H9 (cell line): ENCODE measurements at regions not wholly inside any gene's neighbourhood (a gene's known extent, or its start where the extent isn't known, plus 50 kb on each side); places are given as distances from the start of the nearest gene placed in this dataset.

ENCODE experiments used
- DNase-seq: peaks from one replicate; pipeline ENCODE4 v3.0.0-alpha.2; 2017
- H2AFZ ChIP-seq: one replicate; pipeline ENCODE4 v1.6.1; 2013; ENCODE audit warnings: mild to moderate bottlenecking, low read length, control low read depth, moderate library complexity
- H2AK5ac ChIP-seq: 2 replicates; pipeline ENCODE4 v1.6.1; 2013; ENCODE audit warnings: low read length, control low read depth, mixed read lengths; ENCODE audit not compliant: insufficient read length
- H2BK120ac ChIP-seq: one replicate; pipeline ENCODE4 v1.6.1; 2013; ENCODE audit warnings: low read depth, mild to moderate bottlenecking, low read length, control low read depth, inconsistent platforms; ENCODE audit not compliant: poor library complexity, severe bottlenecking
- H2BK12ac ChIP-seq: 2 replicates; pipeline ENCODE4 v1.6.1; 2013; ENCODE audit warnings: low read length, control low read depth, mixed read lengths, low read depth; ENCODE audit not compliant: insufficient read length
- H2BK15ac ChIP-seq: 2 replicates; pipeline ENCODE4 v1.6.1; 2013; ENCODE audit warnings: low read depth, low read length, control low read depth
- H2BK20ac ChIP-seq: one replicate; pipeline ENCODE4 v1.6.1; 2013; ENCODE audit warnings: low read depth, mild to moderate bottlenecking, low read length, control low read depth, inconsistent platforms; ENCODE audit not compliant: poor library complexity, severe bottlenecking
- H2BK5ac ChIP-seq: 2 replicates; pipeline ENCODE4 v1.6.1; 2013; ENCODE audit warnings: low read length, control low read depth, mixed read lengths; ENCODE audit not compliant: insufficient read length
- H3K14ac ChIP-seq: 2 replicates; pipeline ENCODE4 v1.6.1; 2013; ENCODE audit warnings: low read length, control low read depth; ENCODE audit not compliant: insufficient read depth
- H3K18ac ChIP-seq: 2 replicates; pipeline ENCODE4 v1.6.1; 2013; ENCODE audit warnings: low read depth, mild to moderate bottlenecking, mixed read lengths, low read length, control low read depth; ENCODE audit not compliant: insufficient read length
- H3K23ac ChIP-seq: 2 replicates; pipeline ENCODE4 v1.6.1; 2013; ENCODE audit warnings: low read length, control low read depth, mixed read lengths, low read depth; ENCODE audit not compliant: insufficient read length
- H3K23me2 ChIP-seq: 2 replicates; pipeline ENCODE4 v1.6.1; 2013; ENCODE audit warnings: low read depth, mild to moderate bottlenecking, mixed read lengths, low read length, control low read depth; ENCODE audit not compliant: insufficient read length, poor library complexity, severe bottlenecking
- H3K27ac ChIP-seq: 2 replicates; pipeline ENCODE4 v1.5.1; 2013; ENCODE audit warnings: low read length, control low read depth, mixed read lengths, low read depth; ENCODE audit not compliant: insufficient read length
- H3K27me3 ChIP-seq: 2 replicates; pipeline ENCODE4 v1.6.1; 2013; ENCODE audit warnings: low read length, control low read depth, inconsistent platforms; ENCODE audit not compliant: insufficient read depth
- H3K4ac ChIP-seq: 2 replicates; pipeline ENCODE4 v1.6.1; 2013; ENCODE audit warnings: low read depth, mild to moderate bottlenecking, control low read depth, inconsistent platforms, low read length, moderate library complexity
- H3K4me1 ChIP-seq: 2 replicates; pipeline ENCODE4 v1.6.1; 2013; ENCODE audit warnings: low read length, control low read depth, inconsistent platforms; ENCODE audit not compliant: insufficient read depth
- H3K4me2 ChIP-seq: 2 replicates; pipeline ENCODE4 v1.6.1; 2013; ENCODE audit warnings: low read length, control low read depth, mixed read lengths; ENCODE audit not compliant: insufficient read length, insufficient read depth
- H3K56ac ChIP-seq: 2 replicates; pipeline ENCODE4 v1.6.1; 2013; ENCODE audit warnings: low read depth, mild to moderate bottlenecking, mixed read lengths, low read length, control low read depth; ENCODE audit not compliant: insufficient read length
- H3K79me1 ChIP-seq: 2 replicates; pipeline ENCODE4 v1.6.1; 2013; ENCODE audit warnings: low read depth, mild to moderate bottlenecking, moderate library complexity, low read length, control low read depth, inconsistent platforms; ENCODE audit not compliant: insufficient read depth, poor library complexity, severe bottlenecking
- H3K79me2 ChIP-seq: 2 replicates; pipeline ENCODE4 v1.6.1; 2013; ENCODE audit warnings: low read length, control low read depth, inconsistent platforms; ENCODE audit not compliant: insufficient read depth
- H3K9ac ChIP-seq: 2 replicates; pipeline ENCODE4 v1.6.1; 2013; ENCODE audit warnings: low read length, control low read depth, mixed read lengths; ENCODE audit not compliant: insufficient read length; ENCODE audit errors: extremely low read depth
- H3K9me3 ChIP-seq: one replicate; pipeline ENCODE4 v1.6.1; 2013; ENCODE audit warnings: low read depth, low read length, inconsistent platforms; ENCODE audit not compliant: control insufficient read depth
- H3T11ph ChIP-seq: one replicate; pipeline ENCODE4 v1.6.1; 2013; ENCODE audit warnings: mild to moderate bottlenecking, low read length, control low read depth, inconsistent platforms
- H4K20me1 ChIP-seq: one replicate; pipeline ENCODE4 v1.6.1; 2013; ENCODE audit not compliant: control insufficient read depth, insufficient read length, insufficient read depth
- H4K5ac ChIP-seq: 2 replicates; pipeline ENCODE4 v1.6.1; 2013; ENCODE audit warnings: low read depth, mild to moderate bottlenecking, mixed read lengths, low read length, control low read depth; ENCODE audit not compliant: insufficient read length
- H4K8ac ChIP-seq: replicated peaks from 2 replicates; pipeline ENCODE4 v1.6.1; 2013; ENCODE audit warnings: low read length, control low read depth, mixed read lengths, low read depth; ENCODE audit not compliant: insufficient read length
- H4K91ac ChIP-seq: 2 replicates; pipeline ENCODE4 v1.6.1; 2013; ENCODE audit warnings: low read depth, mild to moderate bottlenecking, moderate library complexity, mixed read lengths, low read length, control low read depth; ENCODE audit not compliant: insufficient read length
- H3K27ac Mint-ChIP-seq, 3 experiments: 2 replicates in 2 of 3; 3 replicates in 1 of 3; pipeline ENCODE4 v1.8.0; 2020 to 2021; ENCODE audit warnings: mixed read lengths in 3 of 3, mild to moderate bottlenecking in 1 of 3, moderate library complexity in 1 of 3
- H3K27me3 Mint-ChIP-seq: 2 replicates; pipeline ENCODE4 v1.8.0; 2021; ENCODE audit warnings: low read depth, mild to moderate bottlenecking, moderate library complexity, mixed read lengths
- H3K36me3 Mint-ChIP-seq, 3 experiments: 2 replicates in 2 of 3; 3 replicates in 1 of 3; pipeline ENCODE4 v1.8.0; 2020 to 2021; ENCODE audit warnings: low read depth in 3 of 3, mixed read lengths in 3 of 3; ENCODE audit not compliant: insufficient read depth in 1 of 3
- H3K4me1 Mint-ChIP-seq, 2 experiments: 2 replicates each; pipeline ENCODE4 v1.8.0; 2020; ENCODE audit warnings: mixed read lengths in 2 of 2
- H3K4me3 Mint-ChIP-seq, 2 experiments: 2 replicates in 1 of 2; 3 replicates in 1 of 2; pipeline ENCODE4 v1.8.0; 2020 to 2021; ENCODE audit warnings: mild to moderate bottlenecking in 2 of 2, mixed read lengths in 2 of 2, moderate library complexity in 1 of 2
- H3K9me3 Mint-ChIP-seq, 2 experiments: 2 replicates in 1 of 2; 3 replicates in 1 of 2; pipeline ENCODE4 v1.8.0; 2020; ENCODE audit warnings: mild to moderate bottlenecking in 2 of 2, mixed read lengths in 2 of 2, moderate library complexity in 1 of 2
- WGBS: extraction: QIAGEN DNeasy Blood & Tissue Kit; methylation state at CpG from one replicate; pipeline ENCODE4 v1.1.7; 2013; ENCODE audit warnings: missing lambda C conversion rate, low lambda C conversion rate, mixed read lengths; ENCODE audit not compliant: insufficient read length; ENCODE audit errors: extremely low coverage; 5-methylcytosine and 5-hydroxymethylcytosine counted together
- TF ChIP-seq, protein P1 (sequence below): fragments of 200-600 bp; sonication (generic); conservative IDR thresholded peaks from 3 replicates; pipeline ENCODE4 v1.8.0; 2021; ENCODE audit warnings: antibody characterized with exemption, mild to moderate bottlenecking

DNA sequence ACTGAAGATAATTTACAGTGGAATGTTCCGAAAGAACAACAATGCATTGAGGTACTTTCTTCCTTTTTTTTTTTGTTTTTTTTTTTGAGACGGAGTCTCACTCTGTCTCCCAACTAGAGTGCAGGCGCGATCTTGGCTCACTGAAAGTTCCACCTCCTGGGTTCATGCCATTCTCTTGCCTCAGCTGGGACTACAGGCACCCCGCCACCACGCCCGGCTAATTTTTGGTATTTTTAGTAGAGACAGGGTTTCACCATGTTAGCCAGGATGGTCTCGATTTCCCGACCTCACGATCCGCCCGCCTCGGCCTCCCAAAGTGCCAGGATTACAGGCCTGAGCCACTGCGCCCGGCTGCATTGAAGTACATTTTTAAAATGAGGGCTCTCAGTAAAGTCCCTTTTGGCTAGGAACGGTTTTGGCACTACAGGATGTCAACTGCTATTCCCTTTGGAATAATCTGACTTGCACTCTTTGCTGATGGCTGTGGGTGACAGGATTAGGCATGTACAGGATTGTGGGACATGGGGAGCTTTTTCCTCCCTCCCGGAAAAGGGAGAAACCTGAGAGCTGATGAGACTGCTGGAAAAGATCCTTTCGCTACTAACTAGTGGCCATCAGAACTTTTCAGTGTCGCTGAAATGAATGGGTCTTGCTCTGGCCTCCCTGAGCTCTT lies 56.9 kb upstream of the EDEM3 start:
- Histone ChIP-seq H3K27me3 (no peaks in the 10 kb centered on the region), H3K79me2 (no peaks in the 10 kb centered on the region), H2AK5ac (no peak overlapping the region), H4K91ac (no peak overlapping the region), H2BK5ac (no peak overlapping the region), H4K8ac (no peak overlapping the region), H3K4ac (no peak overlapping the region), H3K9ac (no peak overlapping the region), H3K56ac (no peak overlapping the region), H2AFZ (no peak overlapping the region), H2BK15ac (no peak overlapping the region), H3K23ac (no peak overlapping the region), H3K18ac (no peak overlapping the region), H3K9me3 (peaks cover 5% of the 10 kb centered on the region), H3K23me2 (no peaks in the 10 kb centered on the region), H2BK12ac (no peak overlapping the region), H2BK20ac (no peak overlapping the region), H2BK120ac (no peak overlapping the region), H3K4me1 (no peaks in the 10 kb centered on the region), H3K27ac (no peak overlapping the region), H3K14ac (no peak overlapping the region), H3K4me2 (no peak overlapping the region), H4K5ac (no peak overlapping the region), H4K20me1 (no peaks in the 10 kb centered on the region), H3T11ph (no peak overlapping the region), H3K79me1 (no peaks in the 10 kb centered on the region)
- no peak overlapping the region for H3K27ac Mint-ChIP-seq
- peaks cover 33 to 35% of the 10 kb centered on the region in 2 experiments for H3K9me3 Mint-ChIP-seq
- no peaks in the 10 kb centered on the region for H3K4me1 Mint-ChIP-seq
- H3K4me3 Mint-ChIP-seq: no peak overlapping the region
- WGBS: no CpG with 5 or more reads among the region's 19 CpGs
- TF ChIP-seq, protein P1, sequence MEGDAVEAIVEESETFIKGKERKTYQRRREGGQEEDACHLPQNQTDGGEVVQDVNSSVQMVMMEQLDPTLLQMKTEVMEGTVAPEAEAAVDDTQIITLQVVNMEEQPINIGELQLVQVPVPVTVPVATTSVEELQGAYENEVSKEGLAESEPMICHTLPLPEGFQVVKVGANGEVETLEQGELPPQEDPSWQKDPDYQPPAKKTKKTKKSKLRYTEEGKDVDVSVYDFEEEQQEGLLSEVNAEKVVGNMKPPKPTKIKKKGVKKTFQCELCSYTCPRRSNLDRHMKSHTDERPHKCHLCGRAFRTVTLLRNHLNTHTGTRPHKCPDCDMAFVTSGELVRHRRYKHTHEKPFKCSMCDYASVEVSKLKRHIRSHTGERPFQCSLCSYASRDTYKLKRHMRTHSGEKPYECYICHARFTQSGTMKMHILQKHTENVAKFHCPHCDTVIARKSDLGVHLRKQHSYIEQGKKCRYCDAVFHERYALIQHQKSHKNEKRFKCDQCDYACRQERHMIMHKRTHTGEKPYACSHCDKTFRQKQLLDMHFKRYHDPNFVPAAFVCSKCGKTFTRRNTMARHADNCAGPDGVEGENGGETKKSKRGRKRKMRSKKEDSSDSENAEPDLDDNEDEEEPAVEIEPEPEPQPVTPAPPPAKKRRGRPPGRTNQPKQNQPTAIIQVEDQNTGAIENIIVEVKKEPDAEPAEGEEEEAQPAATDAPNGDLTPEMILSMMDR: no peak
- H3K36me3 Mint-ChIP-seq: peaks cover 30 to 41% (median 34%) of the 10 kb centered on the region in 3 experiments
- no peak for DNase-seq
- no peaks in the 10 kb centered on the region for H3K27me3 Mint-ChIP-seq
